Breast epithelium (tissue), 4 donors: ENCODE measurements at regions not wholly inside any gene's neighbourhood (a gene's known extent, or its start where the extent isn't known, plus 50 kb on each side); places are given as distances from the start of the nearest gene placed in this dataset.

Experiments used
- DNase-seq, 2 donors: peaks; one replicate each; pipeline ENCODE4 v3.0.0-alpha.2; 2019; ENCODE audit warnings: low spot score in 2 of 2
- H3K27ac ChIP-seq, 2 donors: fragments of 200-600 bp; sonication (generic) in 1 of 2; one replicate each; pipeline ENCODE4 v1.5.1; 2016 to 2019; ENCODE audit warnings: mild to moderate bottlenecking in 1 of 2
- H3K27me3 ChIP-seq, 2 donors: fragments of 200-600 bp; sonication (generic) in 1 of 2; one replicate each; pipeline versions ENCODE4 v1.5.1 to v1.6.0; 2017 to 2019; ENCODE audit warnings: control low read depth in 1 of 2, mild to moderate bottlenecking in 1 of 2
- H3K36me3 ChIP-seq: fragments of 200-600 bp; one replicate; pipeline ENCODE4 v1.5.1; 2019
- H3K4me1 ChIP-seq, 2 donors: fragments of 200-600 bp; sonication (generic); one replicate each; pipeline ENCODE4 v1.5.1; 2016 to 2019; ENCODE audit warnings: control low read depth in 1 of 2
- H3K4me3 ChIP-seq, 3 donors: fragments of 200-600 bp; sonication (generic); 1 replicate in 2 of 3; 2 replicates in 1 of 3; pipeline ENCODE4 v1.5.1; 2016 to 2019; ENCODE audit warnings: mild to moderate bottlenecking in 3 of 3, moderate library complexity in 2 of 3
- H3K9me3 ChIP-seq, 2 donors: fragments of 200-600 bp; sonication (generic) in 1 of 2; one replicate each; pipeline ENCODE4 v1.5.1; 2016 to 2019; ENCODE audit warnings: control low read depth in 1 of 2
- POLR2A ChIP-seq: fragments of 450-650 bp; IDR thresholded peaks from one replicate; pipeline ENCODE4 v1.6.1; 2016; ENCODE audit warnings: antibody characterized with exemption, mild to moderate bottlenecking, moderate library complexity
- POLR2AphosphoS5 ChIP-seq, 3 donors: sonication (generic); formaldehyde crosslinking; IDR thresholded peaks; one replicate each; pipeline ENCODE4 v1.6.1; 2017; ENCODE audit warnings: antibody characterized with exemption in 3 of 3
- intact Hi-C: fragments of 100-400 bp; cut with DNase I; formaldehyde crosslinking; loops from one replicate; pipeline ENCODE4 v1.15.1; 2023; ENCODE audit warnings: low total_unique reads
- TF ChIP-seq, protein P1 (sequence below), 3 donors: fragments of 450-650 bp; IDR thresholded peaks; one replicate each; pipeline ENCODE4 v1.5.1; 2016 to 2017; ENCODE audit warnings: antibody characterized with exemption in 3 of 3, mild to moderate bottlenecking in 3 of 3, moderate library complexity in 3 of 3

DNA sequence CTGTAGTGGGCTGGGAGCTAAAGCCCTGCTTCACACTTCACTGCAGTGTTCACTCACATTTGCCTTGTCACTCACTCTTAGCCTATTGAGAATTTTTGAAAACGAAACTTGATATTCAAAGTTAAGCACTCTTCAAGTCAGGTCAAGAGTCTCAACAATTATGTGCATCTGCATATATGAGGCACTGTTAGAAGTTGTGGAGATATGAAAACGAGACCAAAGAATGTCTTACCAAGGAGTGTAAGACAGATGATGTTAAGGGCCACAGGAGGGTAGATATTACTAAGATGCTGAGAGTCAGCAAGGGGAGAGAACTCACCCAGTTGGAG, 64.7 kb upstream of the GJA8 start:
- no peaks in the 10 kb centered on the region for H3K4me1 ChIP-seq
- H3K36me3 ChIP-seq, result no peaks in the 10 kb centered on the region
- no peaks in the 10 kb centered on the region for H3K27me3 ChIP-seq
- H3K27ac ChIP-seq, result no peak overlapping the region
- no peak for DNase-seq
- no peaks in the 10 kb centered on the region for H3K9me3 ChIP-seq
- no peak overlapping the region for H3K4me3 ChIP-seq
- intact Hi-C loops, result no loop called here
- no peak for TF ChIP-seq POLR2AphosphoS5 (IDR thresholded peaks at IDR 0.05)
- TF ChIP-seq, protein P1, sequence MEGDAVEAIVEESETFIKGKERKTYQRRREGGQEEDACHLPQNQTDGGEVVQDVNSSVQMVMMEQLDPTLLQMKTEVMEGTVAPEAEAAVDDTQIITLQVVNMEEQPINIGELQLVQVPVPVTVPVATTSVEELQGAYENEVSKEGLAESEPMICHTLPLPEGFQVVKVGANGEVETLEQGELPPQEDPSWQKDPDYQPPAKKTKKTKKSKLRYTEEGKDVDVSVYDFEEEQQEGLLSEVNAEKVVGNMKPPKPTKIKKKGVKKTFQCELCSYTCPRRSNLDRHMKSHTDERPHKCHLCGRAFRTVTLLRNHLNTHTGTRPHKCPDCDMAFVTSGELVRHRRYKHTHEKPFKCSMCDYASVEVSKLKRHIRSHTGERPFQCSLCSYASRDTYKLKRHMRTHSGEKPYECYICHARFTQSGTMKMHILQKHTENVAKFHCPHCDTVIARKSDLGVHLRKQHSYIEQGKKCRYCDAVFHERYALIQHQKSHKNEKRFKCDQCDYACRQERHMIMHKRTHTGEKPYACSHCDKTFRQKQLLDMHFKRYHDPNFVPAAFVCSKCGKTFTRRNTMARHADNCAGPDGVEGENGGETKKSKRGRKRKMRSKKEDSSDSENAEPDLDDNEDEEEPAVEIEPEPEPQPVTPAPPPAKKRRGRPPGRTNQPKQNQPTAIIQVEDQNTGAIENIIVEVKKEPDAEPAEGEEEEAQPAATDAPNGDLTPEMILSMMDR (IDR thresholded peaks at IDR 0.05), result no peak
- no peak for TF ChIP-seq POLR2A

DNA sequence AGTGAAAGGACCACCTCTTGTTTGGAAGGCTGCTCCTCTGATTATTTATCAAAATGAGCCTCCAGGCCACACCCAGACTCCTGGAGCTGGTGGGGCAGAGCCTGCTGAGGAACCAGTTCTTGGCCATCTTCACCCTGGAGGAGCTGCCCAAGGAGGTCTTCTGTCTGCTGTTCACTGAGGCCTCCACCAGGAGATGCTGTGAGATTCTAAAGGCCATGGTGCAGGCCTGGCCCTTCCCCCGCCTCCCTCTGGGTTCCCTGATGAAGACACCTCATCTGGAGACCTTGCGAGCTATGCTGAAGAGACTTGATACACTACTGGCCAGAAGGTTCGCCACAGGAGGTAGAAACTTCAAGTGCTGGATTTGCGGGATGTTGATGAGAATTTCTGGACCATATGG, 61.7 kb upstream of the GJA8 start:
- Histone ChIP-seq H3K36me3 (no peaks in the 10 kb centered on the region), H3K27ac (no peak overlapping the region), H3K4me1 (no peaks in the 10 kb centered on the region), H3K27me3 (no peaks in the 10 kb centered on the region), H3K9me3 (no peaks in the 10 kb centered on the region), H3K4me3 (no peak overlapping the region)
- intact Hi-C loops, result no loop called here
- TF ChIP-seq, protein P1 (IDR thresholded peaks at IDR 0.05), result no peak
- TF ChIP-seq POLR2AphosphoS5 (IDR thresholded peaks at IDR 0.05) (no peak), POLR2A (no peak)
- no peak for DNase-seq

DNA sequence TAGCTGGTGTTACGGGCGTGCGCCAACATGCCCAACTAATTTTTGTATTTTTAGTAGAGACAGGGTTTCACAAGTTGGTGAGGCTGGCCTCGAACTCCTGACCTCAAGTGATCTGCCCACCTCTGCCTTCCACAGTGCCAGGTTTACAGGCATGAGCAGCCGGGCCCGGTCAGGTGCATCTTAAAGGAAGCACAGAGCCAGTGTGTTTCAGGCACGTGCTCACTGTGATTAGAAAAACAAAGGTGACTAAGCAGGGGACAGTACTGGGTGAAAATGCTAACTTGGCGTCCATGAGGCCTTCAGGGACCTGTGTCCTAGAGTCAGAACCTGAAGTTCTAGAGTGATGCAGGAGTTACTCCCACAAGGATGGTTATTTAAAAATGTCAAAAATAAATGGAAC, 60.0 kb upstream of the GJA8 start:
- Histone ChIP-seq H3K36me3 (no peaks in the 10 kb centered on the region), H3K9me3 (no peaks in the 10 kb centered on the region), H3K4me1 (no peaks in the 10 kb centered on the region), H3K27me3 (no peaks in the 10 kb centered on the region), H3K4me3 (no peak overlapping the region), H3K27ac (no peak overlapping the region)
- no peak for DNase-seq
- intact Hi-C loops, result no loop called here
- TF ChIP-seq POLR2A, result no peak

DNA sequence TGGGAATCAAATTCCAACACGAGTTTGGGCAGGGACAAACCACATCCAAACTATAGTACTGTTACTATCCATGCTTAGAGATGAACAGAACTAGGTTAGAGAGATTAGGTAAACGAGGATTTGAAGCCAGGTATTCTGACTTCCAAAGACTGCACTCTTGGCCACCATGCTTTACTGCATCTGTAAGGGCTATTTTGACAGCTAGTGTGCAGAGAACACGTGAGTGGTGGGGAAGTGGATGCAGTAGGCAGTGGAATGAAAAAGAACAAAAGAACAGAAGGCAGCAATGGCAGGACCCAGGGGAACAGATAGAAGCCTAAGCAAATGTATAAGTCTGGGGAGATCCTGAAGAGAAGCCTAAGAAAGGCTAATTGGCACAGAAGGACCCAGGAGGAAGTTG, 59.1 kb upstream of the GJA8 start:
- Histone ChIP-seq H3K4me1 (no peaks in the 10 kb centered on the region), H3K27me3 (no peaks in the 10 kb centered on the region), H3K9me3 (no peaks in the 10 kb centered on the region), H3K27ac (no peak overlapping the region), H3K4me3 (no peak overlapping the region), H3K36me3 (no peaks in the 10 kb centered on the region)
- intact Hi-C loops, result no loop called here
- TF ChIP-seq, protein P1 (IDR thresholded peaks at IDR 0.05), result no peak
- TF ChIP-seq POLR2AphosphoS5 (IDR thresholded peaks at IDR 0.05), result no peak
- no peak for TF ChIP-seq POLR2A
- DNase-seq, result no peak

DNA sequence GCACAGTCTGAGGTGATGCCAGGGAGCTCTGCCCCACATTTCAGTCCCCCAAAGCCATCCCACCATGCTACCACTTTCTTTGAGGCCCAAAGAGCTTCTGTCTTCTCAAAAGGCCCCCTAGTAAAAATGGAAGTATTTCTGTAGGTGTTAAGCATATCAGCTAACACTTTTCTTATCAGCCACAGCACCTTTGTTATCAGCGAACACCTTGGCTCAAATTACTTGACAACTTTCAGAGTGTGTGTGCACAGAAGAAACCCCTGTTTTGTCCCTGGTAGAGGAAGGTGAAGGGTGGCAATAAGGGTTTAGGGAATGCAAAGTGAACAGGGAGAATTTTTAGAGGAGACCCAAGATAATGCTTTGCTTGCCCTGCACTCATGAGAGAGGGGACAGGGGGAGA, 54.8 kb upstream of the GJA8 start:
- no peak for DNase-seq

More for the DNA sequence above, 54.8 kb upstream of the GJA8 start:
- H3K36me3 ChIP-seq, result no peaks in the 10 kb centered on the region
- no peaks in the 10 kb centered on the region for H3K27me3 ChIP-seq
- intact Hi-C loops, result no loop called here
- TF ChIP-seq, protein P1 (IDR thresholded peaks at IDR 0.05), result no peak
- no peak for TF ChIP-seq POLR2A
- no peak overlapping the region for H3K4me3 ChIP-seq
- no peaks in the 10 kb centered on the region for H3K4me1 ChIP-seq
- H3K27ac ChIP-seq, result no peak overlapping the region
- H3K9me3 ChIP-seq, result no peaks in the 10 kb centered on the region
